Activated CD4-positive, alpha-beta T cell treated with anti-CD3 and anti-CD28 coated beads, Interleukin-10, Interleukin-2, amounts not matched to agents 100 ng/mL and 50 ng/mL, durations not matched to agents 16 hours and 8 hours (primary cell): ENCODE measurements at regions not wholly inside any gene's neighbourhood (a gene's known extent, or its start where the extent isn't known, plus 50 kb on each side); places are given as distances from the start of the nearest gene placed in this dataset.
A peak's percentile ranks its signal among the peaks of the same experiment; 100 is the strongest.
"Not testable (repeated sequence)": the region's sequence is repeated elsewhere in the genome, so short reads cannot be mapped to it uniquely, and the experiment has no call there.

Experiments used
- DNase-seq: peaks from one replicate; pipeline ENCODE4 v3.0.0-alpha.2; 2020

GRCh38 chrX:13179586-13179985 is 135.2 kb upstream of the FAM9C start:
- DNase-seq: no peak

- DNase-seq: no peak
These were observed 134.7 kb upstream of the FAM9C start for GRCh38 chrX:13179100-13179499.

- no peak for DNase-seq
These were observed 133.6 kb upstream of the FAM9C start for GRCh38 chrX:13177921-13178566.

GRCh38 chrX:13175056-13175455 is 130.6 kb upstream of the FAM9C start:
- DNase-seq: no peak

DNA sequence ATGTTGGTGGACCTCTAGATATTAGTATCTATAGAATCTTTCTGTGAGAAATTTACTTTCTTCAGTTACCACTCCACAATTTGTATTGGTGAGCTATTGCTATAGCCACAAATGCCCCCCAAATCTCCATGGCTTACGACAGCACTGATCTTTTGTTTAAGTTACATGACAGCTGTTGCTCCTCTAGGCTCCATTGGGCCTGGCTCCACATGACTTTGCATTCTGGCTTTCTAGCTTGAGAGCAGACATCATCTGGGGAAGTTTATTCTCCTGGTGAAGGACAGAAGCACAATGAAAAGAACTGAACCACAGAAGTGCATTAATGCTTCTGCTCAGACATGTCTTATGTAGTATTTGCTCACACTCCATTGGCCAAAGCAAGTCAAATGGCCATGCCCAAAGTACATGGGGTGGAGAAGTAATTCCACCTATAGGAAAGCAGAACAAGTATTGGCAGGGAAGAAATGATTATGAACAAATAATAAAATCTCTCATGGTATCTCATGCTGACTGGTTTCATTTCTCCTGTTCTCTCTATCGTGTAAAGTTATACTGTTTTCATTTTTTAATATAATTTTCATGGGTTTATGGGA is 126.6 kb upstream of the FAM9C start:
- DNase-seq: no peak

DNA sequence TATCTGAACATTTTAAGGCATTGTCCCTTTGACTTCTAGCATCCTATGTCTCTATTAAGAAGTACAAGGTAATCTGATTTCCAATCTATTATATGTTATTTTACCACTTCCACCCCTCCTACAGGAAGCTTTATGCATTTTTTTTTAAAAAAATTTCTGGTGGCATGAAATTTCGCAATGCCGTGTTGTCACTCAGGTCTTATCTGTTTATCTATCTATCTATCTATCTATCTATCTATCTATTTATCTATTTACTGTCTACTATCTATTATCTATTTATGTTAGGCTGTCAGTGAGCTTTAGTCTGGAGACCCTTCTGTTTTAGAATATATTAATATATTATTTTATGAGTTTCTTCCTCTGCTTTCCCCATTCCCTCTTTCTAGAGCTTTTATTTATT is 125.3 kb upstream of the FAM9C start:
- no peak for DNase-seq

DNA sequence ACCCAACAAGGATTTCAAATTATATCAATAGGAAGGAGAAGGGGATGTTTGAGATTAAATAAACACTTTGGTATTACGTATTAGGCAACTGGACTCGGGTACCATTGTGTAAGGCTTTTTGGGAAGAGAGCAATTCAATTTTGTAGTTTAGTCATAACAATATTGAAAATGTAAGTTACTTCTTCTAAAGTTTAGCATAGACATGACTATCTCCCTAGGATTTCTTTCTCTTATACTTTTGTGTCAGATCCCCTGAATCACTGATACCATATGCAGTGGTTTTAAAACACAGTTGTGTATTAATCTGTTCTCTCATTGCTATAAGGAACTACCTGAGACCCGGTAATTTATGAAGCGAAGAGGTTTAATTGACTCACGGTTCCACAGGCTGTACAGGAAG is 123.8 kb upstream of the FAM9C start:
- DNase-seq: peak; percentile 14

DNA sequence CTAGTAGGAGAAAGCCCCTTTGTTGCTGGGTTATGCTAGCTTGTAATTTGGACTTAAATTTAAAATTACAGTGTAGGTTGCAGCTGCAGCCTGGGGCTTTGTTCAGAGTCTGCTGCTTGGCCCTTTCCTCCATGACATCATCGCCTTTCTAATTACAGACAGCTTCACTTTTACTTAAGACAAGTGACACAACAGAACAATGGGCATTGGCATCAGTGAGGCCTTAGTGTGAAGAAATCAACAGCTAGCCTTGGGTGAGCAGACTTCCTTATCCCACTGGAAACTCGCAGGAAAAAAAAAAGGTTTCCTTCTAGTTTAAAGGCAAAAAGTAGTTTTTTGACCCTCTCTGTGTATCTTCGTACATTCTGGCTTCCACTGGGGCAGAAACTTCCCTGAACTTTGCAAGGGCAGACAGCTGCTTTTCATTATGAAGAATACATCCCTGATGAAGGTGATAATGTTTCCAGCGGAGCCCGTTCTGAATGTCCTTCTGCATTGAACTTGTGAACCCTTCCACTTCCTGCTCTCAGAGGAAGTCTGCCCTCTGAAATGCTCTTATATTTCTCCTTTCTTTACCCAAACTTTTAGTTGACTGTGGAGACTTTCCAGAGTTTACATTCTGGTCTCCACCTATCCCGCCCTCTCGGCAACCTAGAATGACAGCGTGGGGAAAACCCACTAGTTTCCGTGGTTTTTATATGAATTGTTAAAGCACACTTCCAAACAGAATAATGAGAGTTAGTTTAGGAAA is 123.2 kb upstream of the FAM9C start:
- peak; percentile 27 for DNase-seq

- DNase-seq: no peak
These were observed 121.1 kb upstream of the FAM9C start for GRCh38 chrX:13165266-13166189.

DNA sequence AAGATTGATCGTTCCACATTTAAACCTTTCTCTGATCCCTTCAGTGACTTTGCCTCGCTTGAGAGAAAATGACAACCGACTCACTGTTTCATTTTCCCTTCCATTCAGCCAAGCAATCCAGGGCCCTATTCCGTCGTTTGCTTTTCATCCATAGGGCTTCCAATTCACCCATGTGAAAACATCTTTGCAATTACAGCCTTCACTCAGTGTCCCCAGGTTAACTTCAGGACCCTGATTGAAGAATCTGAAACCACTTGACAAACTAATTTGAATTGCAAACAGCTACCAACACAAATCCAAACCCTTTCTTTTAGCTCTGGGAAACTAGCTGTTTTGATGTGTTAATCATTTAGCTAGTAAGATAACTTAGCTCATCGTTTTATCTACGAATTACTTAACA is 120.2 kb upstream of the FAM9C start:
- no peak for DNase-seq

DNA sequence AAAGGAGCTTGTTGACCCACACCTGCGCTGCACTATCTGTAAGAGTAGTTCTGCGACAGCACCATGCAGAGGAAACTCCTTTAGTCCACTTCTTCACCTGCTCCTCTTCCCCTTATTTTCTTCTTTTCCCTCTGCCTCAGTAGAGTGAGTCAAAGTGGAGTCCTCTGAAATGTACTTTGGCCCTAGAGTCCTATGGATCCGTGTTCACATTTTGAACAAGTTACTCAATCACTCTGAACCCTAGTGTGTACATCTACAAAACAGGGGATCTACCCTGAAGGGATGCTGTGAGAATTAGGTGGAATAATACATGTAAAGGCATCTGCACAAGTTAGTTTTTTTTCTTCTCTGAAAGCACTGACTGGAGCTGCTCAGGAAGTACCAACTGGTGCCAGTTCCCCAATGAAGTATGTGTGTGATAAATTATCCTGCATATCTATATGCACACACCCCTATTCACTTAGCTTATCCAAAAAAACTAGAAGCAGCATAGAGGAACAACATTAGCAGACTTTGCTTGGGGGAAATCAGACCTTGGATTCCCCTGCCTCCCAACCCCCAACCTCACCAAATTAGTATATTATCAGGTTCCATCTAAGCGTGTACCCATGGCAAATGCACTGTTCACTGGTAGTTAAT is 118.5 kb upstream of the FAM9C start:
- no peak for DNase-seq

GRCh38 chrX:13159886-13160285 is 115.5 kb upstream of the FAM9C start:
- no peak for DNase-seq

DNA sequence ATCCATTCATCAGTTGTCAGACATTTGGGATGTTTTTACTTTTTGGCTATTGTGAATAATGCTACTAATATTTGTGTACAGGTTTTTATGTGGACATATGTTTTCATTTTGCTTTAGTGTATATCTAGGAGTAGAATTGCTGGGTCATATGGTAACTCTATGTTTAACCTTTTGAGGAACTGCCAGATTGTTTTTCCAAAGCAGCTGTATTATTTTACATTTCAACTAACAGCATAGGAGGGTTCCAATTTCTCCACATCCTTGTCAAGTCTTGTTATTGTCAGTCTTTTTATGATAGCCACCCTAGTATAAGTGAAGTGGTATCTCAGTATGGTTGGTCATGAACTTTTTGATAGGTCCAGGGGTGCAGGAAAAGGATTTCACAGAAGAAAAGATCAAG is 114.5 kb upstream of the FAM9C start:
- no peak for DNase-seq

GRCh38 chrX:13155550-13155949 is 111.1 kb upstream of the FAM9C start:
- not testable (repeated sequence) for DNase-seq

GRCh38 chrX:13153796-13154195 is 109.4 kb upstream of the FAM9C start:
- DNase-seq: no peak

- no peak for DNase-seq
These were observed 108.2 kb upstream of the FAM9C start for GRCh38 chrX:13152518-13153185.

DNA sequence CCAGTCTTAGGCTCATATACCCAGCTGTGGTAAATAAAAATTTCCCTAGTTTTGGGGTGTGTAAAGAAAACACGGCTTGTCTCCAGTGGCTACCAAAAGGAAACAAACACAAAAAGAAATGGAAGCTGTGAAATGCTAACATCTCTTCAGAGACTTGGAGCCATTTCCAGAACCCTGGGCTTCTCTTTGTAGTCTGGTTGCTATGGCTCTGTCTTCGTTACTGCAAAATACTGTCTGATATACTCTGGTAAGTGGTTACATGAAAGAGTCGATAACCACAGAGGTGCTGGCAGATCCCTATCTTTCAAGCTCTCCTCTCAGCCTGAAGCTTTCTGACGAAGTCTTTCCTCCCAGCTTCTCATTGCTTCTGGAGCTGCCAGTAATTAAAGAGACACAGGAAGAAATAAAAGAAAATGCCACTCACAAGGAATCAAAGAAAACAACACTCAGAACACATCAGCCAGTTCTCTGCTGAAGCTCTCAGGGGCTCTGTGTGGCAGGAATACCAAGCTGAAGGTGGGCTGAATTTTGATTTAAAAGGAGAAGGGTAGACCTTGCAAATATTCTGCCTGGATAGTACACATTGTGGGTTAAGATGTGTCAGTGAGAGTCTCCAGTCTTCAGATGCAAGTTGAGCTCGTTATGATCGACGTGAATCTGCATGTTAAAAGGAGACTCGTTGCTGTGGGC is 107.6 kb upstream of the FAM9C start:
- peak; percentile 40 for DNase-seq

DNA sequence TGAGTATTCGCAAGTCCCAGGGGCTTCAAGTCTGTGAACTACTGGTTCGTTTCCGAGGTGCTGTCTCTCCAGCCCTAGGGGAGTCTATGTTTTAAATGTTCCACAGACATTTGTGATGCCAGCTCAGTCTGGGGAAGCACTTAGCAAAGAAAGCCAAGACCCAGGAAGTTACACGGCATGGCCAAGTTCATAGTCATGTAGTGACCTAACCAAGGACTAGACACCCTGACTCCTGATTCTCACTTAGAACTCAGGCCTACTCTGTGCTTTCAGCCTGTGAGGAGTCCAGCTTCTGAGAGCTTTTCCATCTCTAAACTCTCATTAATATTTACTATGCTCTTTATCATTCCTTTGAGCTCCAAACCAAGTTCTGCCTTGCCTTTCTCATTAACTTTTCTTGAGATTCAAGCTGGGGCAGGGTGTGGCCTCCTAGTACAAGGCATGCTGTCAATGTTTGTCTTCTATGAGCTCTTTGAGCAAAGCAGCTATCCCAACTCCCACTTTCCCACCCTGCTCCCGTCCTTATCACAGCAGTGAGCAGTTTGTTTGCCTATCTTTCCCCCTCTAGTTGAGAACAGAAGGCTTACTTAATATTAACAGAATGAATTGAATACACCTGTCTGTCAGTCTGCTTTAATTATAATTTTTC is 105.4 kb upstream of the FAM9C start:
- DNase-seq: no peak

GRCh38 chrX:13147733-13148132 is 103.3 kb upstream of the FAM9C start:
- DNase-seq: no peak

GRCh38 chrX:13147147-13147546 is 102.7 kb upstream of the FAM9C start:
- DNase-seq: no peak
